ENCODE measurements at regions not wholly inside any gene's neighbourhood (a gene's known extent, or its start where the extent isn't known, plus 50 kb on each side); places are given as distances from the start of the nearest gene placed in this dataset.

DNA sequence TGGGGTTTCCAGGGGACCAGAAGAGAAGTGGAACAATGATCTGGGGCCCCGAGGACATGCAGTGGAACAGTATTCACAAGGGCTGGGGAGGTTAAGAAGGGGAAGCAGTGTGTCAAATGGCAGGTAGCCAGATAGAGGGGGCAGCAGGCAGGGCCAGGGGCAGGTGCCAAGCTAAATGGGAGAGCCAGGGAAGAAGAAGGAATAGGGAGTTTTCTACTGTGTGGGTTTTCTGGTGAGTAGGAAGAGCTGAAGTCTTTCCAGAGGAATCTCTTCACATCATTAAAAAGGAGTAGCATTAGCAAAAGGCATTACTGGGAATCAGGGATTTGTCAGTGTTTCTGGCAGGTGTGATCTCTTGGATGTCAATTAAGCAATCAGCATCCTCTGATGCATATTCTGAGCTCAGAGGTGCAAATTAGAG, 55.8 kb downstream of the IRAG1 start:
- intact Hi-C loops (cut with DNase I, micrococcal nuclease) = no loop called here
- no peak overlapping the region for H3K4me3 ChIP-seq
- ATAC-seq = no peak
- TF ChIP-seq, protein P1, sequence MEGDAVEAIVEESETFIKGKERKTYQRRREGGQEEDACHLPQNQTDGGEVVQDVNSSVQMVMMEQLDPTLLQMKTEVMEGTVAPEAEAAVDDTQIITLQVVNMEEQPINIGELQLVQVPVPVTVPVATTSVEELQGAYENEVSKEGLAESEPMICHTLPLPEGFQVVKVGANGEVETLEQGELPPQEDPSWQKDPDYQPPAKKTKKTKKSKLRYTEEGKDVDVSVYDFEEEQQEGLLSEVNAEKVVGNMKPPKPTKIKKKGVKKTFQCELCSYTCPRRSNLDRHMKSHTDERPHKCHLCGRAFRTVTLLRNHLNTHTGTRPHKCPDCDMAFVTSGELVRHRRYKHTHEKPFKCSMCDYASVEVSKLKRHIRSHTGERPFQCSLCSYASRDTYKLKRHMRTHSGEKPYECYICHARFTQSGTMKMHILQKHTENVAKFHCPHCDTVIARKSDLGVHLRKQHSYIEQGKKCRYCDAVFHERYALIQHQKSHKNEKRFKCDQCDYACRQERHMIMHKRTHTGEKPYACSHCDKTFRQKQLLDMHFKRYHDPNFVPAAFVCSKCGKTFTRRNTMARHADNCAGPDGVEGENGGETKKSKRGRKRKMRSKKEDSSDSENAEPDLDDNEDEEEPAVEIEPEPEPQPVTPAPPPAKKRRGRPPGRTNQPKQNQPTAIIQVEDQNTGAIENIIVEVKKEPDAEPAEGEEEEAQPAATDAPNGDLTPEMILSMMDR (IDR thresholded peaks at IDR 0.05) = no peak
- H3K36me3 ChIP-seq (ENCODE audit: low read depth) = no peaks in the 10 kb centered on the region
- no peaks in the 10 kb centered on the region for H3K4me1 ChIP-seq (ENCODE audit: low read depth)
- no peaks in the 10 kb centered on the region for H3K9me3 ChIP-seq
- DNase-seq = no peak

GRCh38 chr11:10634407-10634806, 59.1 kb downstream of the IRAG1 start:
- H3K9me3 ChIP-seq = no peaks in the 10 kb centered on the region
- TF ChIP-seq, protein P1 (IDR thresholded peaks at IDR 0.05) = no peak
- H3K36me3 ChIP-seq (ENCODE audit: low read depth) = no peaks in the 10 kb centered on the region
- no peak overlapping the region for H3K4me3 ChIP-seq
- DNase-seq = no peak
- ATAC-seq = no peak
- intact Hi-C loops (cut with DNase I, micrococcal nuclease) = no loop called here
- no peaks in the 10 kb centered on the region for H3K4me1 ChIP-seq (ENCODE audit: low read depth)

GRCh38 chr11:10633261-10633660, 60.3 kb downstream of the IRAG1 start:
- no peak for ATAC-seq
- Histone ChIP-seq H3K4me3 (no peak overlapping the region), H3K9me3 (no peaks in the 10 kb centered on the region), H3K4me1 (ENCODE audit: low read depth) (no peaks in the 10 kb centered on the region), H3K36me3 (ENCODE audit: low read depth) (no peaks in the 10 kb centered on the region)
- intact Hi-C loops (cut with DNase I, micrococcal nuclease) = no loop called here
- TF ChIP-seq, protein P1 (IDR thresholded peaks at IDR 0.05) = no peak
- DNase-seq = no peak

- no peak for DNase-seq
- H3K9me3 ChIP-seq = no peaks in the 10 kb centered on the region
- H3K36me3 ChIP-seq (ENCODE audit: low read depth) = no peaks in the 10 kb centered on the region
- H3K4me3 ChIP-seq = no peak overlapping the region
- TF ChIP-seq, protein P1 (IDR thresholded peaks at IDR 0.05) = no peak
- no peaks in the 10 kb centered on the region for H3K4me1 ChIP-seq (ENCODE audit: low read depth)
- no peak for ATAC-seq
- intact Hi-C loops (cut with DNase I, micrococcal nuclease) = no loop called here
These were observed 61.1 kb downstream of the IRAG1 start for GRCh38 chr11:10632483-10632882.

GRCh38 chr11:10631761-10632160, 61.8 kb downstream of the IRAG1 start:
- ATAC-seq (no peak), DNase-seq (no peak)
- TF ChIP-seq, protein P1 (IDR thresholded peaks at IDR 0.05) = no peak
- H3K4me1 ChIP-seq (ENCODE audit: low read depth) = no peaks in the 10 kb centered on the region
- no peaks in the 10 kb centered on the region for H3K36me3 ChIP-seq (ENCODE audit: low read depth)
- no peak overlapping the region for H3K4me3 ChIP-seq
- intact Hi-C loops (cut with DNase I, micrococcal nuclease) = no loop called here
- H3K9me3 ChIP-seq = no peaks in the 10 kb centered on the region

DNA sequence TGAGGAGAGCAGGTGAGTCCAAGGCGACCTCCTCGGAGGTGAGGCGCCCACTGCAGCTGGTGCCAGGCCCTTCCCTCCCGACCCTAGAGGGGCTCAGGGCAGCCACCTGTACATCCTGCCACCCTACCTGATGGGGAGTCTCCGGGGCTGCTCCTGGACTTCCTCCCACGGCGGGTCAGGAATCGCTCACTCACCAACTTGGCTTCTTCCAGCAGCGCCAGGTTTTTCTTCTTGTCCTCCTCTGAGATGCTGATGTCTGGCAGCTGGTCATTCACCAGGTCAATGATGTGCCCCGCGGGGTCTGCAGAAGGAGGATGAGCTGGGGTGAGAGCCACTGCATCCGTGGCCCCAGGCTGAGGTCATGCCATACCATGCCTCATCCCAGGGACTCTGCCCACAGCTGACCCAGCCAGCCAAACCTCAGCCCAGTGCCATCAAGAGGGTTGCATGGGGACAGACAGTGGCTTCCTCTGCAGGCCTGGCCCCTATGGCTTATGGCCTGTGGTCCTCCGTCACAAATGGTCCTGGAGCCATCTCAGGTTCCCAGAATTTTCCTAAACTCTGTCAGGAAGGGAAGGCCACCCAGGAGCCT, 61.0 kb upstream of the LYVE1 start:
- intact Hi-C loops (cut with DNase I, micrococcal nuclease) = no loop called here
- Histone ChIP-seq H3K4me3 (no peak overlapping the region), H3K9me3 (no peaks in the 10 kb centered on the region), H3K36me3 (ENCODE audit: low read depth) (no peaks in the 10 kb centered on the region), H3K4me1 (ENCODE audit: low read depth) (no peaks in the 10 kb centered on the region)
- no peak for ATAC-seq
- no peak for DNase-seq
- TF ChIP-seq, protein P1 (IDR thresholded peaks at IDR 0.05) = no peak
